Trophoblast cell (in vitro differentiated cells and primary cell): ENCODE measurements at regions not wholly inside any gene's neighbourhood (a gene's known extent, or its start where the extent isn't known, plus 50 kb on each side); places are given as distances from the start of the nearest gene placed in this dataset.

Source experiments
- DNase-seq, 2 donors: peaks; one replicate each; pipeline ENCODE4 v3.0.0-alpha.2; 2016
- H2AFZ ChIP-seq: 2 replicates; pipeline ENCODE4 v1.6.1; 2013; ENCODE audit warnings: low read length, moderate library complexity, mild to moderate bottlenecking; ENCODE audit not compliant: insufficient read depth, poor library complexity
- H2AK5ac ChIP-seq: 2 replicates; pipeline ENCODE4 v1.6.1; 2013; ENCODE audit warnings: mild to moderate bottlenecking, low read length
- H2BK120ac ChIP-seq: 2 replicates; pipeline ENCODE4 v1.6.1; 2013; ENCODE audit warnings: low read length, mild to moderate bottlenecking, moderate library complexity; ENCODE audit not compliant: insufficient read depth, poor library complexity
- H2BK12ac ChIP-seq: 2 replicates; pipeline ENCODE4 v1.6.1; 2013; ENCODE audit warnings: mild to moderate bottlenecking, low read length, moderate library complexity
- H2BK5ac ChIP-seq: 2 replicates; pipeline ENCODE4 v1.6.1; 2013; ENCODE audit warnings: low read length, low read depth, moderate library complexity, mild to moderate bottlenecking; ENCODE audit not compliant: poor library complexity
- H3K14ac ChIP-seq: 2 replicates; pipeline ENCODE4 v1.6.1; 2013; ENCODE audit warnings: mild to moderate bottlenecking, low read length
- H3K18ac ChIP-seq: 2 replicates; pipeline ENCODE4 v1.6.1; 2013; ENCODE audit warnings: mild to moderate bottlenecking, low read length
- H3K23ac ChIP-seq: 2 replicates; pipeline ENCODE4 v1.6.1; 2013; ENCODE audit warnings: low read length
- H3K27ac ChIP-seq: 2 replicates; pipeline ENCODE4 v1.5.1; 2013; ENCODE audit warnings: low read depth, mild to moderate bottlenecking, inconsistent platforms, low read length, moderate library complexity
- H3K27me3 ChIP-seq: 2 replicates; pipeline ENCODE4 v1.6.1; 2013; ENCODE audit warnings: inconsistent platforms, mild to moderate bottlenecking, low read length, moderate library complexity; ENCODE audit not compliant: insufficient read depth
- H3K36me3 ChIP-seq, 2 experiments: 1 replicate in 1 of 2; 2 replicates in 1 of 2; pipeline ENCODE4 v1.6.1; 2013; ENCODE audit warnings: low read length in 2 of 2, mild to moderate bottlenecking in 2 of 2, moderate library complexity in 1 of 2; ENCODE audit not compliant: insufficient read depth in 2 of 2, control insufficient read depth in 1 of 2
- H3K4ac ChIP-seq: 2 replicates; pipeline ENCODE4 v1.6.1; 2013; ENCODE audit warnings: low read depth, mild to moderate bottlenecking, low read length, moderate library complexity
- H3K4me1 ChIP-seq, 2 experiments: 1 replicate in 1 of 2; 2 replicates in 1 of 2; pipeline ENCODE4 v1.6.1; 2013; ENCODE audit warnings: low read length in 2 of 2, mild to moderate bottlenecking in 2 of 2, moderate library complexity in 1 of 2; ENCODE audit not compliant: insufficient read depth in 2 of 2, control insufficient read depth in 1 of 2
- H3K4me2 ChIP-seq: 2 replicates; pipeline ENCODE4 v1.6.1; 2013; ENCODE audit warnings: inconsistent platforms, mild to moderate bottlenecking, low read length, moderate library complexity
- H3K4me3 ChIP-seq: 2 replicates; pipeline ENCODE4 v1.5.1; 2013; ENCODE audit warnings: mild to moderate bottlenecking, low read depth, low read length, inconsistent platforms
- H3K79me1 ChIP-seq: one replicate; pipeline ENCODE4 v1.6.1; 2013; ENCODE audit warnings: low read length
- H3K79me2 ChIP-seq: 2 replicates; pipeline ENCODE4 v1.6.1; 2013; ENCODE audit warnings: low read length, mild to moderate bottlenecking; ENCODE audit not compliant: control insufficient read depth, insufficient read depth, poor library complexity
- H3K9ac ChIP-seq: 2 replicates; pipeline ENCODE4 v1.6.1; 2013; ENCODE audit warnings: mild to moderate bottlenecking, low read length
- H3K9me3 ChIP-seq: 2 replicates; pipeline ENCODE4 v1.6.1; 2013; ENCODE audit warnings: low read depth, mild to moderate bottlenecking, control low read depth, inconsistent platforms, low read length; ENCODE audit not compliant: insufficient read depth
- H4K12ac ChIP-seq: 2 replicates; pipeline ENCODE4 v1.6.1; 2013; ENCODE audit warnings: low read depth, mild to moderate bottlenecking, low read length, moderate library complexity
- H4K8ac ChIP-seq: 2 replicates; pipeline ENCODE4 v1.6.1; 2013; ENCODE audit warnings: low read depth, mild to moderate bottlenecking, low read length, moderate library complexity
- H4K91ac ChIP-seq: one replicate; pipeline ENCODE4 v1.6.1; 2013; ENCODE audit warnings: low read depth, mild to moderate bottlenecking, low read length, moderate library complexity
- WGBS: extraction: QIAGEN DNeasy Blood & Tissue Kit; methylation state at CpG from one replicate; pipeline ENCODE4 v1.1.7; 2013; ENCODE audit warnings: missing lambda C conversion rate; ENCODE audit not compliant: insufficient read length, insufficient coverage; ENCODE audit errors: extremely low coverage; 5-methylcytosine and 5-hydroxymethylcytosine counted together

GRCh38 chr2:19560785-19561184 lies 202.4 kb upstream of the OSR1 start:
- no peak overlapping the region for H3K9ac ChIP-seq
- H3K79me1 ChIP-seq: no peaks in the 10 kb centered on the region
- H2AFZ ChIP-seq: no peak overlapping the region
- H3K9me3 ChIP-seq: peaks cover 1% of the 10 kb centered on the region
- no peak overlapping the region for H3K27ac ChIP-seq
- H3K14ac ChIP-seq: no peak overlapping the region
- H2BK120ac ChIP-seq: no peak overlapping the region
- H3K18ac ChIP-seq: no peak overlapping the region
- H3K4me2 ChIP-seq: no peak overlapping the region
- no peak overlapping the region for H2BK5ac ChIP-seq
- no peak overlapping the region for H2BK12ac ChIP-seq
- no peak overlapping the region for H3K4ac ChIP-seq
- no peak for DNase-seq
- H4K12ac ChIP-seq: no peak overlapping the region
- H3K36me3 ChIP-seq: no peaks in the 10 kb centered on the region
- no peak overlapping the region for H3K4me3 ChIP-seq
- H3K79me2 ChIP-seq: no peaks in the 10 kb centered on the region
- no peak overlapping the region for H4K91ac ChIP-seq
- H3K23ac ChIP-seq: no peak overlapping the region
- H3K27me3 ChIP-seq: no peaks in the 10 kb centered on the region
- H2AK5ac ChIP-seq: no peak overlapping the region
- H3K4me1 ChIP-seq: no peaks in the 10 kb centered on the region
- no peak overlapping the region for H4K8ac ChIP-seq

GRCh38 chr2:19559596-19560240 lies 201.3 kb upstream of the OSR1 start:
- no peak overlapping the region for H3K14ac ChIP-seq
- no peaks in the 10 kb centered on the region for H3K79me1 ChIP-seq
- no peak for DNase-seq
- no peak overlapping the region for H3K27ac ChIP-seq
- H4K12ac ChIP-seq: no peak overlapping the region
- H3K9ac ChIP-seq: no peak overlapping the region
- H3K4ac ChIP-seq: no peak overlapping the region
- no peaks in the 10 kb centered on the region for H3K79me2 ChIP-seq
- H4K91ac ChIP-seq: no peak overlapping the region
- H2BK5ac ChIP-seq: no peak overlapping the region
- no peak overlapping the region for H3K4me3 ChIP-seq
- no peaks in the 10 kb centered on the region for H3K36me3 ChIP-seq
- H2BK12ac ChIP-seq: no peak overlapping the region
- H3K4me2 ChIP-seq: no peak overlapping the region
- H3K18ac ChIP-seq: no peak overlapping the region
- peak overlapping the region; percentile 25 for H3K23ac ChIP-seq
- H4K8ac ChIP-seq: no peak overlapping the region
- H2BK120ac ChIP-seq: no peak overlapping the region
- H2AFZ ChIP-seq: no peak overlapping the region
- H3K27me3 ChIP-seq: no peaks in the 10 kb centered on the region
- no CpG with 5 or more reads among the region's 9 CpGs for WGBS
- no peak overlapping the region for H2AK5ac ChIP-seq
- H3K9me3 ChIP-seq: peaks cover 1% of the 10 kb centered on the region
- no peaks in the 10 kb centered on the region for H3K4me1 ChIP-seq

- no peaks in the 10 kb centered on the region for H3K79me1 ChIP-seq
- no peak overlapping the region for H3K4me2 ChIP-seq
- no peak overlapping the region for H4K12ac ChIP-seq
- no peaks in the 10 kb centered on the region for H3K4me1 ChIP-seq
- no peak for DNase-seq
- H2BK5ac ChIP-seq: no peak overlapping the region
- no peaks in the 10 kb centered on the region for H3K27me3 ChIP-seq
- H3K36me3 ChIP-seq: no peaks in the 10 kb centered on the region
- no peak overlapping the region for H3K4me3 ChIP-seq
- no peak overlapping the region for H2AK5ac ChIP-seq
- no peak overlapping the region for H3K18ac ChIP-seq
- no peak overlapping the region for H4K91ac ChIP-seq
- H3K4ac ChIP-seq: no peak overlapping the region
- H4K8ac ChIP-seq: no peak overlapping the region
- no peak overlapping the region for H3K14ac ChIP-seq
- H2BK120ac ChIP-seq: no peak overlapping the region
- no peak overlapping the region for H3K27ac ChIP-seq
- H3K23ac ChIP-seq: no peak overlapping the region
- no peak overlapping the region for H2BK12ac ChIP-seq
- WGBS: 100% methylated on average over 1 of the region's 2 CpGs
- H3K79me2 ChIP-seq: no peaks in the 10 kb centered on the region
- no peak overlapping the region for H3K9ac ChIP-seq
- H3K9me3 ChIP-seq: peaks cover 1% of the 10 kb centered on the region
- no peak overlapping the region for H2AFZ ChIP-seq
Observed at GRCh38 chr2:19556648-19557047, 198.2 kb upstream of the OSR1 start.

- H3K4ac ChIP-seq: no peak overlapping the region
- no peaks in the 10 kb centered on the region for H3K79me1 ChIP-seq
- H3K23ac ChIP-seq: no peak overlapping the region
- no peak overlapping the region for H4K91ac ChIP-seq
- H2BK5ac ChIP-seq: no peak overlapping the region
- H3K4me1 ChIP-seq: no peaks in the 10 kb centered on the region
- WGBS: no CpG with 5 or more reads among the region's 1 CpG
- no peak overlapping the region for H3K4me2 ChIP-seq
- H4K12ac ChIP-seq: no peak overlapping the region
- no peaks in the 10 kb centered on the region for H3K27me3 ChIP-seq
- H3K18ac ChIP-seq: no peak overlapping the region
- H2BK12ac ChIP-seq: no peak overlapping the region
- no peak for DNase-seq
- H3K27ac ChIP-seq: no peak overlapping the region
- H3K79me2 ChIP-seq: no peaks in the 10 kb centered on the region
- H3K36me3 ChIP-seq: no peaks in the 10 kb centered on the region
- H2AK5ac ChIP-seq: no peak overlapping the region
- H4K8ac ChIP-seq: no peak overlapping the region
- no peak overlapping the region for H2AFZ ChIP-seq
- peaks cover under 1% of the 10 kb centered on the region for H3K9me3 ChIP-seq
- no peak overlapping the region for H3K9ac ChIP-seq
- no peak overlapping the region for H3K14ac ChIP-seq
- H3K4me3 ChIP-seq: no peak overlapping the region
- H2BK120ac ChIP-seq: no peak overlapping the region
Observed at GRCh38 chr2:19554520-19554919, 196.1 kb upstream of the OSR1 start.
